ENCODE measurements at regions not wholly inside any gene's neighbourhood (a gene's known extent, or its start where the extent isn't known, plus 50 kb on each side); places are given as distances from the start of the nearest gene placed in this dataset.
"Not testable (repeated sequence)": the region's sequence is repeated elsewhere in the genome, so short reads cannot be mapped to it uniquely, and the experiment has no call there.

GRCh38 chr12:131634037-131634436 lies 76.9 kb upstream of the SFSWAP start:
- DNase-seq (ENCODE audit: low spot score) = no peak

- not testable (repeated sequence) for DNase-seq (ENCODE audit: low spot score)
Measured at GRCh38 chr12:131635012-131635411, 75.9 kb upstream of the SFSWAP start.

- DNase-seq (ENCODE audit: low spot score) = no peak
Measured at GRCh38 chr12:131635491-131636122, 75.3 kb upstream of the SFSWAP start.

- no peak for DNase-seq (ENCODE audit: low spot score)
Measured at GRCh38 chr12:131636266-131636665, 74.6 kb upstream of the SFSWAP start.

GRCh38 chr12:131636940-131637750 lies 73.7 kb upstream of the SFSWAP start:
- DNase-seq (ENCODE audit: low spot score) = no peak

GRCh38 chr12:131637986-131638385 lies 72.9 kb upstream of the SFSWAP start:
- no peak for DNase-seq (ENCODE audit: low spot score)

- no peak for DNase-seq (ENCODE audit: low spot score)
Measured at GRCh38 chr12:131639270-131639940, 71.5 kb upstream of the SFSWAP start.

- DNase-seq (ENCODE audit: low spot score) = no peak
Measured at GRCh38 chr12:131640525-131640924, 70.4 kb upstream of the SFSWAP start.

GRCh38 chr12:131641315-131641714 lies 69.6 kb upstream of the SFSWAP start:
- DNase-seq (ENCODE audit: low spot score) = no peak

GRCh38 chr12:131642101-131642540 lies 68.8 kb upstream of the SFSWAP start:
- no peak for DNase-seq (ENCODE audit: low spot score)

- no peak for DNase-seq (ENCODE audit: low spot score)
Measured at GRCh38 chr12:131642771-131643170, 68.1 kb upstream of the SFSWAP start.

GRCh38 chr12:131643631-131644452 lies 67.0 kb upstream of the SFSWAP start:
- DNase-seq (ENCODE audit: low spot score) = no peak

- no peak for DNase-seq (ENCODE audit: low spot score)
Measured at GRCh38 chr12:131644481-131644880, 66.4 kb upstream of the SFSWAP start.

GRCh38 chr12:131644917-131645316 lies 66.0 kb upstream of the SFSWAP start:
- DNase-seq (ENCODE audit: low spot score) = not testable (repeated sequence)

- DNase-seq (ENCODE audit: low spot score) = not testable (repeated sequence)
Measured at GRCh38 chr12:131645557-131645956, 65.3 kb upstream of the SFSWAP start.

GRCh38 chr12:131646444-131646843 lies 64.4 kb upstream of the SFSWAP start:
- DNase-seq (ENCODE audit: low spot score) = peak; percentile 12

- no peak for DNase-seq (ENCODE audit: low spot score)
Measured at GRCh38 chr12:131647667-131648066, 63.2 kb upstream of the SFSWAP start.

GRCh38 chr12:131655469-131656174 lies 55.3 kb upstream of the SFSWAP start:
- not testable (repeated sequence) for DNase-seq (ENCODE audit: low spot score)

- DNase-seq (ENCODE audit: low spot score) = not testable (repeated sequence)
Measured at GRCh38 chr12:131656796-131657195, 54.1 kb upstream of the SFSWAP start.

- DNase-seq (ENCODE audit: low spot score) = not testable (repeated sequence)
Measured at GRCh38 chr12:131658605-131659004, 52.3 kb upstream of the SFSWAP start.

- not testable (repeated sequence) for DNase-seq (ENCODE audit: low spot score)
Measured at GRCh38 chr12:131659484-131659883, 51.4 kb upstream of the SFSWAP start.

Measured in kidney tubule cell (primary cell).